Activated CD8-positive, alpha-beta T cell treated with anti-CD3 and anti-CD28 coated beads for 36 hours (primary cell): ENCODE measurements at regions not wholly inside any gene's neighbourhood (a gene's known extent, or its start where the extent isn't known, plus 50 kb on each side); places are given as distances from the start of the nearest gene placed in this dataset.

Experiments
- ATAC-seq: fragments of 200-7000 bp; cut with Tn5 transposase; one replicate; pipeline ENCODE4 v1.10.0; 2021; ENCODE audit warnings: mild to moderate bottlenecking, moderate library complexity
- CTCF ChIA-PET: fragments of 350-600 bp; sonication (Branson Sonifier 250); formaldehyde crosslinking; loops from one replicate; lab custom pipeline; 2021; ENCODE audit warnings: antibody characterized with exemption; lab: Charles Lee
- POLR2A ChIA-PET: fragments of 350-600 bp; sonication (Branson Sonifier 250); formaldehyde crosslinking; loops from one replicate; lab custom pipeline; 2021; ENCODE audit warnings: antibody characterized with exemption; lab: Charles Lee
- DNase-seq: peaks from one replicate; pipeline ENCODE4 v3.0.0-alpha.2; 2020
- H3K27ac Mint-ChIP-seq: one replicate; pipeline ENCODE4 v1.8.0; 2021; ENCODE audit warnings: mild to moderate bottlenecking, mixed read lengths
- H3K27me3 Mint-ChIP-seq: one replicate; pipeline ENCODE4 v1.8.0; 2021; ENCODE audit warnings: mixed read lengths
- H3K36me3 Mint-ChIP-seq: one replicate; pipeline ENCODE4 v1.8.0; 2021; ENCODE audit warnings: low read depth, mixed read lengths
- H3K4me1 Mint-ChIP-seq: one replicate; pipeline ENCODE4 v1.8.0; 2021; ENCODE audit warnings: low read depth, mixed read lengths
- H3K4me3 Mint-ChIP-seq: one replicate; pipeline ENCODE4 v1.8.0; 2021; ENCODE audit warnings: mild to moderate bottlenecking, moderate library complexity, mixed read lengths
- H3K9me3 Mint-ChIP-seq: one replicate; pipeline ENCODE4 v1.8.0; 2021; ENCODE audit warnings: mixed read lengths
- intact Hi-C: fragments of 100-400 bp; cut with micrococcal nuclease; formaldehyde crosslinking; loops from one replicate; pipeline ENCODE4 v1.10.0; 2022
- TF ChIP-seq, protein P1 (sequence below): fragments of 200-600 bp; IDR thresholded peaks from one replicate; pipeline ENCODE4 v1.8.0; 2022; ENCODE audit warnings: antibody characterized with exemption, mild to moderate bottlenecking

DNA sequence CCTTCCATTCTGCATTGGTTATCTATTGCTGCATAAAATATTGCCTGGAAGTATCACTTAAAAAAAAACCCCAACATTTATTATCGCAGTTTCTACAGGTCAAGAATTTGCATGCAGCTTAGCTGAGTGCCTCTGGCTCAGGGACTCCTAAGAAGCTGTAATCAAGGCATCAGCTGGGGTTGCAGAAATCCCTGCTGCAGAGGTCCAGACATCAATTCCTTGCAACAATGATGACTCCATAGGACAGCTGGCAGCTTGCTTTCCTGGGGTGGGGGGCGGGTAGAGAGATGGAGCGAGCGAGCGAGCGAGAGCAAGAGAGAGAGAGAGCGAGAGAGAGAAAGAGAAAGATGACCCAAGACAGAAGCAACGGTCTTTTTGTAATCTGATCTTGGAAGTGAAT is 308.1 kb downstream of the HAPSTR1 start:
- H3K9me3 Mint-ChIP-seq: no peaks in the 10 kb centered on the region
- POLR2A ChIA-PET: no interaction called here
- CTCF ChIA-PET: no interaction called here
- DNase-seq (no peak), ATAC-seq (no peak)
- intact Hi-C loops: no loop called here
- H3K4me1 Mint-ChIP-seq: no peaks in the 10 kb centered on the region
- TF ChIP-seq, protein P1, sequence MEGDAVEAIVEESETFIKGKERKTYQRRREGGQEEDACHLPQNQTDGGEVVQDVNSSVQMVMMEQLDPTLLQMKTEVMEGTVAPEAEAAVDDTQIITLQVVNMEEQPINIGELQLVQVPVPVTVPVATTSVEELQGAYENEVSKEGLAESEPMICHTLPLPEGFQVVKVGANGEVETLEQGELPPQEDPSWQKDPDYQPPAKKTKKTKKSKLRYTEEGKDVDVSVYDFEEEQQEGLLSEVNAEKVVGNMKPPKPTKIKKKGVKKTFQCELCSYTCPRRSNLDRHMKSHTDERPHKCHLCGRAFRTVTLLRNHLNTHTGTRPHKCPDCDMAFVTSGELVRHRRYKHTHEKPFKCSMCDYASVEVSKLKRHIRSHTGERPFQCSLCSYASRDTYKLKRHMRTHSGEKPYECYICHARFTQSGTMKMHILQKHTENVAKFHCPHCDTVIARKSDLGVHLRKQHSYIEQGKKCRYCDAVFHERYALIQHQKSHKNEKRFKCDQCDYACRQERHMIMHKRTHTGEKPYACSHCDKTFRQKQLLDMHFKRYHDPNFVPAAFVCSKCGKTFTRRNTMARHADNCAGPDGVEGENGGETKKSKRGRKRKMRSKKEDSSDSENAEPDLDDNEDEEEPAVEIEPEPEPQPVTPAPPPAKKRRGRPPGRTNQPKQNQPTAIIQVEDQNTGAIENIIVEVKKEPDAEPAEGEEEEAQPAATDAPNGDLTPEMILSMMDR: no peak
- no peak overlapping the region for H3K4me3 Mint-ChIP-seq
- H3K36me3 Mint-ChIP-seq: no peaks in the 10 kb centered on the region
- H3K27ac Mint-ChIP-seq: no peak overlapping the region
- H3K27me3 Mint-ChIP-seq: peaks cover 4% of the 10 kb centered on the region

DNA sequence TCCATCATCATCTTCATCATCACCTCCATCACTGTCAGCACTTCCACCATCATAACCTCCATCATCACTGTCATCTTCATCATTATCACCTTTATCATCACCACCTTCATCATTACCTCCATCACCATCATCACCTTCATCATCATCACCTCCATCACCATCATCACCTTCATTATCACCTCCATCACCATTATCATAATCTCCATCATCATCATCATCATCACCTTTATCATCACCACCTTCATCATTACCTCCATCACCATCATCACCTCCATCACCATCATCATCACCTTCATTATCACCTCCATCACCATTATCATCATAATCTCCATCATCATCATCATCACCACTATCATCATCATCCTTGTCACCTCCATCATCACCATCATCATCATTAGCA is 309.7 kb downstream of the HAPSTR1 start:
- Mint-ChIP-seq H3K9me3 (no peaks in the 10 kb centered on the region), H3K27ac (no peak overlapping the region), H3K4me3 (no peak overlapping the region), H3K4me1 (no peaks in the 10 kb centered on the region), H3K27me3 (peaks cover 4% of the 10 kb centered on the region), H3K36me3 (no peaks in the 10 kb centered on the region)
- intact Hi-C loops: no loop called here
- TF ChIP-seq, protein P1: no peak
- ChIA-PET CTCF (no interaction called here), POLR2A (no interaction called here)
- ATAC-seq (no peak), DNase-seq (no peak)

DNA sequence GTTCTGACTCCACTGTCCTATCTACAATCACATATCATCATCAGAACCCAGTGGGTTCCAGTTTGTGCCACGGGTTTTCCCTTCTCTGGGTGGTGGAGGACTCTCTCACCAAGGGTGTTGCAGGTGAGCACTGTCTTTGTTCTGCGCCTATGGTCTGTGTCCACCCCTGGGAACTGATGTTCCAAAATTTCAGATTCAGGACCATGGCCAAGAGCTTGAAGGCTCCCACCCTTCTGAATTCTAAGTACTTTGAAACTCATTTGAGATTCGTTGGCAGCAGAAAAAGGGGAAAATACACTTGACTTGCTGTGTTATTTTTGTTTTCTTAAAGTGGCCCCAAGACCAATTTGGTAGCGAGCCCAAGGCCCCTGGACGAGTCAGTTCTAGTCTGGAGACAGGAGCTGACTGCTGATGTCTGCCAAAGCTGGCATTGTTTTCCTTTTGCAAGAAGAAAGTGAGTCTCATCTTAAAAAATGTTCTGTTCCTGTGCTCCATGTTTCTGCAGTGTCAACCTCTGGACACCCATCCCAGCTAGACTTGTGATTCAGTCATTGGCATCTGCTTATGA is 310.9 kb downstream of the HAPSTR1 start:
- intact Hi-C loops: no loop called here
- no peaks in the 10 kb centered on the region for H3K9me3 Mint-ChIP-seq
- H3K27me3 Mint-ChIP-seq: peaks cover 4% of the 10 kb centered on the region
- TF ChIP-seq, protein P1: no peak
- H3K4me3 Mint-ChIP-seq: no peak overlapping the region
- ATAC-seq (no peak), DNase-seq (no peak)
- POLR2A ChIA-PET: no interaction called here
- CTCF ChIA-PET: no interaction called here
- no peaks in the 10 kb centered on the region for H3K36me3 Mint-ChIP-seq
- H3K4me1 Mint-ChIP-seq: no peaks in the 10 kb centered on the region
- H3K27ac Mint-ChIP-seq: no peak overlapping the region

DNA sequence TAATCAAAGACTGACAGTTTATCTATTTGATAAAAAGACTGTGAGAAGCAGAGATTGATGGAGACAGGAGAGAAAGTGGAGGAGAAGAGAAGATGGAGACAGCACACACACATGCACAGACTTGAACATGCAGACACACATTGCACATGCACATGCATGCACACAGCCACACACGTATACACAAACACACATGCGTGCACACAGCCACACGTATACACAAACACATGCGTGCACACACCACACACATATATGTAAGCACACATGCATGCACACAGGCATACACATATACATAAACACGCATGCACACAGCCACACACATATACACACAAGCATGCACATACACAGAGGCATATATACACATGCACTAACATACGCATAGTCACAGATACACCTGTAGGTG is 313.4 kb downstream of the HAPSTR1 start:
- TF ChIP-seq, protein P1: no peak
- ATAC-seq: no peak
- H3K27ac Mint-ChIP-seq: no peak overlapping the region
- intact Hi-C loops: no loop called here
- CTCF ChIA-PET: no interaction called here
- H3K36me3 Mint-ChIP-seq: no peaks in the 10 kb centered on the region
- no peaks in the 10 kb centered on the region for H3K9me3 Mint-ChIP-seq
- POLR2A ChIA-PET: no interaction called here
- H3K4me3 Mint-ChIP-seq: no peak overlapping the region
- no peak for DNase-seq
- peaks cover 2% of the 10 kb centered on the region for H3K27me3 Mint-ChIP-seq
- H3K4me1 Mint-ChIP-seq: no peaks in the 10 kb centered on the region

DNA sequence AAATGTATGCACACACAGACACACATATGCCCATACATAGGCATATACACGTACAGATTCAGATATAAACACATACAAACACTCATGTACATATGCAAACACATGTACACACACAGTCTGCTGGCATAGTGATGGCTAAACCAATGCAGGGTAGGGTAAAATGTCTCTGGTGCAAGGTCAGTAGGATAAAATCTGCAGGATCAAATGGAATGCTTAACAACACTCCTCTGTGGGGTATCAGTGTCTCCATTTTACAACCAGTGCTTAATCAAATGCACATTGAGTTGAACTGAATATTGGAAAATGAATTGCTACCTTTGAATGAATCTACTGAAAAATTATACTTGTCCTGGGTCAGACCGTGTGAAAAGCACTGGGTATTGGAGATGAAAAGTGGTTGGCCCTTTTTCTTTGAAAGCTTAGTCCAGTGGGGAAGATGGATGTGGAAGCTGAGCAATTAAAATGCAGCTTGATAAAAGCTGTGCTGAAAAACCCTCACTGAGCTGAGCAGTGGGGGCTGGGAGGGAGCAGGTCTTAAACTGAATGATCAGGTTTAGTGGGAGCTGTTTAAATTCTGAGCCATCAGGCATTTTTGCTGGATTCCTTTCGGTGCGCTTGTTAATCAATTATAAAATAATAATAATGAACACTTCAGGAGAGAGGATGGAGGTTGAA is 314.7 kb downstream of the HAPSTR1 start:
- H3K4me3 Mint-ChIP-seq: no peak overlapping the region
- POLR2A ChIA-PET: no interaction called here

More for the DNA sequence above, 314.7 kb downstream of the HAPSTR1 start:
- no peak for DNase-seq
- intact Hi-C loops: no loop called here
- Mint-ChIP-seq H3K9me3 (no peaks in the 10 kb centered on the region), H3K4me1 (no peaks in the 10 kb centered on the region), H3K27me3 (peaks cover 2% of the 10 kb centered on the region), H3K36me3 (no peaks in the 10 kb centered on the region), H3K27ac (no peak overlapping the region)
- TF ChIP-seq, protein P1: no peak
- ATAC-seq: no peak
- CTCF ChIA-PET: no interaction called here
